ENCODE measurements at regions not wholly inside any gene's neighbourhood (a gene's known extent, or its start where the extent isn't known, plus 50 kb on each side); places are given as distances from the start of the nearest gene placed in this dataset.

- no peak for FAIRE-seq
- H3K27me3 ChIP-seq (ENCODE audit: control insufficient read depth, extremely low read depth, insufficient read depth, low read length), result no peaks in the 10 kb centered on the region
Measured at GRCh38 chr15:95644100-95644875, 686.2 kb upstream of the NR2F2 start.

GRCh38 chr15:95645791-95646338, 684.6 kb upstream of the NR2F2 start:
- Histone ChIP-seq H3K4me1 (ENCODE audit: control insufficient read depth, extremely low read depth, insufficient read depth, low read length) (no peaks in the 10 kb centered on the region), H3K27ac (ENCODE audit: control insufficient read depth, insufficient read depth, low read length) (no peak overlapping the region), H3K4me2 (ENCODE audit: control insufficient read depth, extremely low read depth, insufficient read depth, low read depth, low read length) (no peak overlapping the region), H2AFZ (ENCODE audit: control insufficient read depth, low read length) (no peak overlapping the region), H3K9ac (ENCODE audit: control insufficient read depth, extremely low read depth, insufficient read depth, low read length) (no peak overlapping the region), H3K9me3 (ENCODE audit: control insufficient read depth, low read depth, low read length) (no peaks in the 10 kb centered on the region), H3K36me3 (ENCODE audit: control insufficient read depth in 2 of 2, extremely low read depth in 1 of 2, insufficient read depth in 2 of 2, low read length in 2 of 2) (no peaks in the 10 kb centered on the region), H4K20me1 (ENCODE audit: control insufficient read depth, extremely low read depth, insufficient read depth, low read length) (no peaks in the 10 kb centered on the region), H3K27me3 (ENCODE audit: control insufficient read depth, extremely low read depth, insufficient read depth, low read length) (no peaks in the 10 kb centered on the region), H3K9me1 (ENCODE audit: control insufficient read depth, extremely low read depth, insufficient read depth, low read length) (no peaks in the 10 kb centered on the region), H3K4me3 (ENCODE audit: control insufficient read depth in 2 of 3, extremely low read depth in 1 of 3, insufficient read depth in 2 of 3, low read depth in 1 of 3, low read length in 3 of 3) (no peak overlapping the region), H3K79me2 (ENCODE audit: control insufficient read depth, insufficient read depth, low read length) (no peaks in the 10 kb centered on the region)
- no peak for DNase-seq (ENCODE audit: low read depth, low spot score)
- FAIRE-seq, result no peak
- dilution Hi-C loops (cut with MboI; ENCODE audit: extremely low pct_ligation_motif_present, low sequenced_read_pairs), result no loop called here
- TF ChIP-seq EZH2 (IDR thresholded peaks at IDR 0.05; ENCODE audit: low read length) (no peak), CTCF (optimal IDR thresholded peaks at IDR 0.05 in 1 of 3, IDR thresholded peaks at IDR 0.05 in 1 of 3, conservative IDR thresholded peaks at IDR 0.05 in 1 of 3; ENCODE audit: extremely low read depth in 1 of 3, insufficient read depth in 2 of 3, low read length in 3 of 3) (no peak)

More at GRCh38 chr15:95644100-95644875, 686.2 kb upstream of the NR2F2 start:
- no peaks in the 10 kb centered on the region for H3K36me3 ChIP-seq (ENCODE audit: control insufficient read depth in 2 of 2, extremely low read depth in 1 of 2, insufficient read depth in 2 of 2, low read length in 2 of 2)
- no peaks in the 10 kb centered on the region for H3K9me1 ChIP-seq (ENCODE audit: control insufficient read depth, extremely low read depth, insufficient read depth, low read length)
- no peak overlapping the region for H3K4me2 ChIP-seq (ENCODE audit: control insufficient read depth, extremely low read depth, insufficient read depth, low read depth, low read length)
- H2AFZ ChIP-seq (ENCODE audit: control insufficient read depth, low read length), result no peak overlapping the region
- no peak overlapping the region for H3K27ac ChIP-seq (ENCODE audit: control insufficient read depth, insufficient read depth, low read length)
- dilution Hi-C loops (cut with MboI; ENCODE audit: extremely low pct_ligation_motif_present, low sequenced_read_pairs), result no loop called here
- no peak overlapping the region for H3K4me3 ChIP-seq (ENCODE audit: control insufficient read depth in 2 of 3, extremely low read depth in 1 of 3, insufficient read depth in 2 of 3, low read depth in 1 of 3, low read length in 3 of 3)
- no peak for DNase-seq (ENCODE audit: low read depth, low spot score)
- H3K9ac ChIP-seq (ENCODE audit: control insufficient read depth, extremely low read depth, insufficient read depth, low read length), result no peak overlapping the region
- H3K9me3 ChIP-seq (ENCODE audit: control insufficient read depth, low read depth, low read length), result no peaks in the 10 kb centered on the region
- H4K20me1 ChIP-seq (ENCODE audit: control insufficient read depth, extremely low read depth, insufficient read depth, low read length), result no peaks in the 10 kb centered on the region
- TF ChIP-seq CTCF (optimal IDR thresholded peaks at IDR 0.05 in 1 of 3, IDR thresholded peaks at IDR 0.05 in 1 of 3, conservative IDR thresholded peaks at IDR 0.05 in 1 of 3; ENCODE audit: extremely low read depth in 1 of 3, insufficient read depth in 2 of 3, low read length in 3 of 3), result no peak
- no peak for TF ChIP-seq EZH2 (IDR thresholded peaks at IDR 0.05; ENCODE audit: low read length)
- no peaks in the 10 kb centered on the region for H3K79me2 ChIP-seq (ENCODE audit: control insufficient read depth, insufficient read depth, low read length)
- no peaks in the 10 kb centered on the region for H3K4me1 ChIP-seq (ENCODE audit: control insufficient read depth, extremely low read depth, insufficient read depth, low read length)

All from keratinocyte (primary cell).